ENCODE measurements at regions not wholly inside any gene's neighbourhood (a gene's known extent, or its start where the extent isn't known, plus 50 kb on each side); places are given as distances from the start of the nearest gene placed in this dataset.

- TF ChIP-seq CTCF (IDR thresholded peaks at IDR 0.05; ENCODE audit: extremely low read depth in 1 of 2, insufficient read depth in 1 of 2, low read depth in 1 of 2, low read length in 2 of 2) (no peak), POLR2A (IDR thresholded peaks at IDR 0.05; ENCODE audit: low read depth, low read length) (no peak), POLR2AphosphoS5 (IDR thresholded peaks at IDR 0.05; ENCODE audit: insufficient read depth, low read depth, low read length) (no peak), MAX (IDR thresholded peaks at IDR 0.05; ENCODE audit: insufficient read depth, insufficient read length) (no peak), EZH2 (IDR thresholded peaks at IDR 0.05; ENCODE audit: borderline replicate concordance, low read depth, low read length, severe bottlenecking) (no peak), FOS (IDR thresholded peaks at IDR 0.05; ENCODE audit: borderline replicate concordance, insufficient read depth, low read length) (no peak), MYC (IDR thresholded peaks at IDR 0.05; ENCODE audit: low read depth, low read length) (no peak), JUN (IDR thresholded peaks at IDR 0.05; ENCODE audit: borderline replicate concordance, insufficient read depth, insufficient read length, low read depth) (no peak), GATA2 (IDR thresholded peaks at IDR 0.05; ENCODE audit: insufficient read depth, insufficient read length, low read depth, low read length) (no peak)
Observed at GRCh38 chr17:34055606-34056005, 199.5 kb upstream of the CCL2 start.

Data from endothelial cell of umbilical vein (primary cell).